ENCODE measurements at regions not wholly inside any gene's neighbourhood (a gene's known extent, or its start where the extent isn't known, plus 50 kb on each side); places are given as distances from the start of the nearest gene placed in this dataset.

GRCh38 chr5:159504857-159505304 is 174.6 kb upstream of the IL12B start:
- TF ChIP-seq, protein P1, sequence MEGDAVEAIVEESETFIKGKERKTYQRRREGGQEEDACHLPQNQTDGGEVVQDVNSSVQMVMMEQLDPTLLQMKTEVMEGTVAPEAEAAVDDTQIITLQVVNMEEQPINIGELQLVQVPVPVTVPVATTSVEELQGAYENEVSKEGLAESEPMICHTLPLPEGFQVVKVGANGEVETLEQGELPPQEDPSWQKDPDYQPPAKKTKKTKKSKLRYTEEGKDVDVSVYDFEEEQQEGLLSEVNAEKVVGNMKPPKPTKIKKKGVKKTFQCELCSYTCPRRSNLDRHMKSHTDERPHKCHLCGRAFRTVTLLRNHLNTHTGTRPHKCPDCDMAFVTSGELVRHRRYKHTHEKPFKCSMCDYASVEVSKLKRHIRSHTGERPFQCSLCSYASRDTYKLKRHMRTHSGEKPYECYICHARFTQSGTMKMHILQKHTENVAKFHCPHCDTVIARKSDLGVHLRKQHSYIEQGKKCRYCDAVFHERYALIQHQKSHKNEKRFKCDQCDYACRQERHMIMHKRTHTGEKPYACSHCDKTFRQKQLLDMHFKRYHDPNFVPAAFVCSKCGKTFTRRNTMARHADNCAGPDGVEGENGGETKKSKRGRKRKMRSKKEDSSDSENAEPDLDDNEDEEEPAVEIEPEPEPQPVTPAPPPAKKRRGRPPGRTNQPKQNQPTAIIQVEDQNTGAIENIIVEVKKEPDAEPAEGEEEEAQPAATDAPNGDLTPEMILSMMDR (IDR thresholded peaks at IDR 0.05; ENCODE audit: insufficient read depth, low read length) = no peak
- no peak for TF ChIP-seq POLR2AphosphoS5 (IDR thresholded peaks at IDR 0.05; ENCODE audit: low read depth)
